Naive thymus-derived CD8-positive, alpha-beta T cell (primary cell): ENCODE measurements at regions not wholly inside any gene's neighbourhood (a gene's known extent, or its start where the extent isn't known, plus 50 kb on each side); places are given as distances from the start of the nearest gene placed in this dataset.

ENCODE experiments used
- ATAC-seq, 2 donors: fragments of 150-1000 bp; cut with Tn5 transposase in 1 of 2; sonication (Bioruptor Pico), chemical (Tn5 transposase) in 1 of 2; 1 replicate in 1 of 2; 2 replicates in 1 of 2; pipeline ENCODE4 v1.10.0; 2021; ENCODE audit warnings: mild to moderate bottlenecking in 2 of 2, moderate library complexity in 2 of 2
- POLR2A ChIA-PET: fragments of 350-600 bp; sonication (Branson Sonifier 250); formaldehyde crosslinking; loops from one replicate; lab custom pipeline; 2021; ENCODE audit warnings: antibody characterized with exemption; lab: Charles Lee
- DNase-seq, 10 donors: peaks; one replicate each; pipeline versions ENCODE4 v3.0.0 to v3.0.0-alpha.2; 2020 to 2022
- H3K27ac Mint-ChIP-seq, 10 donors: one replicate each; pipeline ENCODE4 v1.8.0; 2020 to 2022; ENCODE audit warnings: mild to moderate bottlenecking in 10 of 10, mixed read lengths in 10 of 10, moderate library complexity in 4 of 10, inconsistent platforms in 1 of 10
- H3K27me3 Mint-ChIP-seq, 5 donors: one replicate each; pipeline ENCODE4 v1.8.0; 2021 to 2022; ENCODE audit warnings: mixed read lengths in 5 of 5
- H3K36me3 Mint-ChIP-seq, 3 donors: one replicate each; pipeline ENCODE4 v1.8.0; 2020 to 2022; ENCODE audit warnings: mixed read lengths in 3 of 3, mild to moderate bottlenecking in 2 of 3, inconsistent platforms in 1 of 3
- H3K4me1 Mint-ChIP-seq, 4 donors: one replicate each; pipeline ENCODE4 v1.8.0; 2021 to 2022; ENCODE audit warnings: mixed read lengths in 4 of 4
- H3K4me3 Mint-ChIP-seq, 10 donors: one replicate each; pipeline ENCODE4 v1.8.0; 2020 to 2022; ENCODE audit warnings: mild to moderate bottlenecking in 10 of 10, mixed read lengths in 10 of 10, moderate library complexity in 6 of 10, inconsistent platforms in 1 of 10
- H3K9me3 Mint-ChIP-seq, 9 donors: one replicate each; pipeline ENCODE4 v1.8.0; 2020 to 2022; ENCODE audit warnings: mixed read lengths in 9 of 9, mild to moderate bottlenecking in 3 of 9, inconsistent platforms in 1 of 9, moderate library complexity in 1 of 9

DNA sequence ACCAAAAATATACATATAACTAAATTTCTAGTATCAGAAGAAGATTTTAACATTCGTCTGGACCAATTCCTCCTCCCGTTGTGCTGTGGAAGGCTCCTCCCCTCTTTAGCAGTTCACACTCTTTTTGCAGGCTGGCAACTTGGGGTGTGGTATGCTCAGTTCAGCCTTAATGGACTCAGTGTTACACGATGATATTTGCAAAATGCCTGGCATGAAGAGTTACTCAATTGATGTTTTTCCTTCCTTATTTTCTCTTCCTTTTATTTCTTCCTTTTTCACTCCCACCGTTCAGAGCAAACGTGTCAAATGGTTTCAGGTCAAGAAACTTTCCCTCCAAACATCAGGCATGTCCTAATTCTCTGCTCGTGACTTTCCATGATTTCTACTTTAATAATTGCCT, 248.3 kb downstream of the PHF14 start:
- Mint-ChIP-seq H3K27me3 (peaks cover 0 to 10% (median 0%) of the 10 kb centered on the region in 5 donors), H3K9me3 (no peaks in the 10 kb centered on the region), H3K36me3 (no peaks in the 10 kb centered on the region), H3K4me1 (no peaks in the 10 kb centered on the region), H3K4me3 (no peak overlapping the region), H3K27ac (no peak overlapping the region)
- DNase-seq = no peak
- no peak for ATAC-seq
- POLR2A ChIA-PET = no interaction called here

DNA sequence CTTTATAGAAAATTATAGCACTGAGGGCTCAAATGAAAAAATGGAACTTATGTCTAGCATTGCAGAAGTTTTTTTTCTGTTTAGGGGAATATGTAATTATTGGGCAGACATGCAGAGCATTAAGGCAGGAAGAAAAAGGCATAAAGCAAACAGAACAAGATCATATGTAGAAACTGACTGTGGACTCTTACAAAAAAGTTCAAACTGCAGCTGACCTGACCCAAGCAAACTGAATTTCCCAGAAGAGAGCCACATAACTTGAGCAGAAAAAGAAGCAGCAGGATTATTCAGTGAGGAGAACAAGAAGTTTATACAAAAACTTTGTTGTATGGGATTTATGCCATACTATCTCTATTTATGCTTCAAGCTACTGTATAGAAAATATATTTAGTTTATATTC, 250.9 kb downstream of the PHF14 start:
- H3K36me3 Mint-ChIP-seq = no peaks in the 10 kb centered on the region
- POLR2A ChIA-PET = no interaction called here
- no peak overlapping the region for H3K27ac Mint-ChIP-seq
- H3K27me3 Mint-ChIP-seq = peaks cover 0 to 3% (median 0%) of the 10 kb centered on the region in 5 donors
- no peaks in the 10 kb centered on the region for H3K4me1 Mint-ChIP-seq
- no peak overlapping the region for H3K4me3 Mint-ChIP-seq
- H3K9me3 Mint-ChIP-seq = no peaks in the 10 kb centered on the region
- no peak for DNase-seq
- no peak for ATAC-seq

- POLR2A ChIA-PET = no interaction called here
- H3K4me1 Mint-ChIP-seq = no peaks in the 10 kb centered on the region
Measured at GRCh38 chr7:11228515-11228914, 254.8 kb downstream of the PHF14 start.

GRCh38 chr7:11231190-11231589, 257.5 kb downstream of the PHF14 start:
- peaks cover 0 to 3% (median 2%) of the 10 kb centered on the region in 5 donors for H3K27me3 Mint-ChIP-seq
- POLR2A ChIA-PET = no interaction called here
- no peaks in the 10 kb centered on the region for H3K4me1 Mint-ChIP-seq
- no peak for DNase-seq
- no peak overlapping the region for H3K4me3 Mint-ChIP-seq
- no peaks in the 10 kb centered on the region for H3K36me3 Mint-ChIP-seq
- ATAC-seq = no peak
- no peak overlapping the region for H3K27ac Mint-ChIP-seq
- H3K9me3 Mint-ChIP-seq = no peaks in the 10 kb centered on the region

More at GRCh38 chr7:11228515-11228914, 254.8 kb downstream of the PHF14 start:
- ATAC-seq (no peak), DNase-seq (no peak)
- Mint-ChIP-seq H3K27ac (no peak overlapping the region), H3K36me3 (no peaks in the 10 kb centered on the region), H3K27me3 (peaks cover 0 to 3% (median 2%) of the 10 kb centered on the region in 5 donors), H3K9me3 (no peaks in the 10 kb centered on the region), H3K4me3 (no peak overlapping the region)

DNA sequence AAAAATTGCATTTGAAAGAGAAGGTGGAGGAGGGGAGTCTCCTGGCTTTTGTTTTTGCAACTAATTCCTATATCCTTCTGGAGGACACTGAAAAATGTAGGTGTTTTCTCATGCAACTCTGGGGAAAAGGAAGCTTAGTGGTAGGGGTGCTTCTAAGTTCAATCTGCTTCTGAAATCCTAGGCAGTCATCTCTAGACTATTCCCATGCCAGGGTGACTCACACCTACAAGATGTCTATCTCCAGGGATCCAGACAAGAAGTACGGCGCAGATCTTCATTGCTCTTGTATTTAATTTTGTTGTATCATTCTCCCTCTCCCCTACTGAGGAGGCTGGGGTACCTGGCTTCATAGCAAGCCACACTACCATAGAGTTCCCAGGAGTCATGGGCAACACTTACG, 258.8 kb downstream of the PHF14 start:
- H3K4me3 Mint-ChIP-seq = no peak overlapping the region
- DNase-seq (no peak), ATAC-seq (no peak)
- no peaks in the 10 kb centered on the region for H3K36me3 Mint-ChIP-seq
- POLR2A ChIA-PET = no interaction called here
- H3K27me3 Mint-ChIP-seq = peaks cover 0 to 3% (median 2%) of the 10 kb centered on the region in 5 donors
- no peaks in the 10 kb centered on the region for H3K9me3 Mint-ChIP-seq
- no peak overlapping the region for H3K27ac Mint-ChIP-seq
- no peaks in the 10 kb centered on the region for H3K4me1 Mint-ChIP-seq

GRCh38 chr7:11233871-11234270, 260.2 kb downstream of the PHF14 start:
- ATAC-seq (no peak), DNase-seq (no peak)
- POLR2A ChIA-PET = no interaction called here
- no peaks in the 10 kb centered on the region for H3K36me3 Mint-ChIP-seq
- H3K4me1 Mint-ChIP-seq = no peaks in the 10 kb centered on the region
- no peak overlapping the region for H3K4me3 Mint-ChIP-seq
- H3K27ac Mint-ChIP-seq = no peak overlapping the region
- no peaks in the 10 kb centered on the region for H3K9me3 Mint-ChIP-seq
- H3K27me3 Mint-ChIP-seq = peaks cover 0 to 2% (median 1%) of the 10 kb centered on the region in 5 donors

- Mint-ChIP-seq H3K4me3 (no peak overlapping the region), H3K9me3 (no peaks in the 10 kb centered on the region), H3K27ac (no peak overlapping the region), H3K4me1 (no peaks in the 10 kb centered on the region), H3K27me3 (no peaks in the 10 kb centered on the region), H3K36me3 (no peaks in the 10 kb centered on the region)
- ATAC-seq = no peak
- POLR2A ChIA-PET = no interaction called here
- no peak for DNase-seq
Measured at GRCh38 chr7:11235491-11235890, 261.8 kb downstream of the PHF14 start.

- no peaks in the 10 kb centered on the region for H3K36me3 Mint-ChIP-seq
- ATAC-seq (no peak), DNase-seq (no peak)
- POLR2A ChIA-PET = no interaction called here
- H3K27me3 Mint-ChIP-seq = peaks cover 0 to 2% (median 0%) of the 10 kb centered on the region in 5 donors
- no peaks in the 10 kb centered on the region for H3K4me1 Mint-ChIP-seq
- H3K27ac Mint-ChIP-seq = no peak overlapping the region
- no peak overlapping the region for H3K4me3 Mint-ChIP-seq
- no peaks in the 10 kb centered on the region for H3K9me3 Mint-ChIP-seq
Measured at GRCh38 chr7:11236680-11237079, 263.0 kb downstream of the PHF14 start.

DNA sequence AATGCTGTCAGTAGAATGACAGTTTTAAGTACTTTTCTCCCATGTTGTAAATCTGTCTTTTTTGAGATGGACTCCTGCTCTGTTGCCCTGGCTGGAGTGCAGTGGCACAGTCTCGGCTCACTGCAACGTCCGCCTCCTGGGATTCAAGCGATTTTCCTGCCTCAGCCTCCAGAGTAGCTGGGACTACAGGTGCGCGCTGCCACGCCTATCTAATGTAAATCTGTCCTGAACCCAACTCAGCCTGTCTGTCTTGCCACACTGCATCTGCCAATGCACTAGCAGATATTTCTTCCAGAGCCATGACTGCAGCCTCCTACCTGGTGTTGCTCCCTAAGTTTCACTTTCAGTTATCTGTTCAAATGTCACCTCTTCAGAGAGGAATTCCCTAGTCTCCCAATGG, 264.1 kb downstream of the PHF14 start:
- Mint-ChIP-seq H3K27ac (peak overlapping the region in 1 of 10 donors; percentile 5), H3K27me3 (peaks cover 0 to 2% (median 0%) of the 10 kb centered on the region in 5 donors)

DNA sequence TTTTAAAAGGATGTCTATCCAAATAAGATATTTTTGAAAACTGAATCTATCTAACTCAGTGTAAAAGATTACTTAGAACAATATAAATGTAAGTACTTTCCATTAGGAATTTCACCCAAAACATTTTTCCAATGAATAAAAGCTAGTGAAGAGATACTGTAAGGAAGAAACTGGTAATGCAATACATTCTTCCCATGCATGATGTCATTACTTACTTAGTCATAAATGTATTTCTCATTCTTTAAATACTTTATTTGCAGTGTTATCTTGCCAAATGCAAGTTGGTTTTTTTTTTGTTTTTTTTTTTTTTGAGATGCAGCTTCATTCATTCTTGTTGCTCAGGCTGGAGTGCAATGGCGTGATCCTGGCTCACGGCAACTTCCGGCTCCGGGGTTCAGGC, 265.6 kb downstream of the PHF14 start:
- Mint-ChIP-seq H3K4me1 (no peaks in the 10 kb centered on the region), H3K4me3 (no peak overlapping the region), H3K36me3 (no peaks in the 10 kb centered on the region), H3K27ac (no peak overlapping the region), H3K9me3 (no peaks in the 10 kb centered on the region), H3K27me3 (peaks cover 0 to 4% (median 0%) of the 10 kb centered on the region in 5 donors)
- DNase-seq (no peak), ATAC-seq (no peak)
- POLR2A ChIA-PET = no interaction called here

More for the DNA sequence above, 264.1 kb downstream of the PHF14 start:
- ATAC-seq (no peak), DNase-seq (no peak)
- H3K36me3 Mint-ChIP-seq = no peaks in the 10 kb centered on the region
- H3K4me1 Mint-ChIP-seq = no peaks in the 10 kb centered on the region
- H3K9me3 Mint-ChIP-seq = no peaks in the 10 kb centered on the region
- no peak overlapping the region for H3K4me3 Mint-ChIP-seq
- POLR2A ChIA-PET = no interaction called here

DNA sequence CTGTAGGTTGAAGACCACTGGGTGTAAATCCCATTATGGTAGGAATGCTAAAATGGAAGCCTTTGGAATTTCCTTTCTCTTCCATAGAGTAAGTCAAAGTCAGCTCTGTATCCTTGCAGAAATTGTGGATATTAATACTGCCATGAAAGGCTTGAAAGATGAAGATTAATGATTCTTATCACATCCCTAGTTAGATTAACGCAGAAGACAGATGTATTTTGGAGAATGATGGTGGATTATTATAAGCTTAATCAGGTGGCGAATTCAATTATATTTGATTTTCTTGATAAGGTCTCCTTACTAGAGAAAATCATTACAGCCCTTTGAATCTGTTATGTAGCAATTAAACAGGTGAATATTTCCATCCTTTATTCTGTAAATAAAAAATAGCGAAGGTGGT, 270.1 kb downstream of the PHF14 start:
- Mint-ChIP-seq H3K27ac (no peak overlapping the region), H3K9me3 (no peaks in the 10 kb centered on the region), H3K4me1 (no peaks in the 10 kb centered on the region), H3K27me3 (peaks cover 3 to 17% (median 9%) of the 10 kb centered on the region in 5 donors), H3K4me3 (no peak overlapping the region), H3K36me3 (no peaks in the 10 kb centered on the region)
- POLR2A ChIA-PET = no interaction called here
- ATAC-seq = no peak
- no peak for DNase-seq

- no peaks in the 10 kb centered on the region for H3K36me3 Mint-ChIP-seq
- H3K27ac Mint-ChIP-seq = no peak overlapping the region
- ATAC-seq (no peak), DNase-seq (no peak)
- H3K4me1 Mint-ChIP-seq = no peaks in the 10 kb centered on the region
- H3K9me3 Mint-ChIP-seq = no peaks in the 10 kb centered on the region
- POLR2A ChIA-PET = no interaction called here
- peaks cover 3 to 17% (median 9%) of the 10 kb centered on the region in 5 donors for H3K27me3 Mint-ChIP-seq
- no peak overlapping the region for H3K4me3 Mint-ChIP-seq
Measured at GRCh38 chr7:11244149-11244548, 270.5 kb downstream of the PHF14 start.

- no peak overlapping the region for H3K4me3 Mint-ChIP-seq
Measured at GRCh38 chr7:11247545-11247944, 273.9 kb downstream of the PHF14 start.

GRCh38 chr7:11251436-11251835, 277.8 kb downstream of the PHF14 start:
- no peaks in the 10 kb centered on the region for H3K9me3 Mint-ChIP-seq
- H3K27ac Mint-ChIP-seq = no peak overlapping the region
- H3K27me3 Mint-ChIP-seq = peaks cover 0 to 20% (median 2%) of the 10 kb centered on the region in 5 donors
- H3K4me3 Mint-ChIP-seq = no peak overlapping the region
- POLR2A ChIA-PET = no interaction called here
- no peak for DNase-seq
- H3K36me3 Mint-ChIP-seq = no peaks in the 10 kb centered on the region
- H3K4me1 Mint-ChIP-seq = no peaks in the 10 kb centered on the region
- no peak for ATAC-seq

More at GRCh38 chr7:11247545-11247944, 273.9 kb downstream of the PHF14 start:
- H3K27ac Mint-ChIP-seq = no peak overlapping the region
- ATAC-seq = no peak
- POLR2A ChIA-PET = no interaction called here
- H3K4me1 Mint-ChIP-seq = no peaks in the 10 kb centered on the region
- no peak for DNase-seq
- H3K27me3 Mint-ChIP-seq = peaks cover 3 to 22% (median 8%) of the 10 kb centered on the region in 5 donors
- no peaks in the 10 kb centered on the region for H3K36me3 Mint-ChIP-seq
- no peaks in the 10 kb centered on the region for H3K9me3 Mint-ChIP-seq
